ENCODE measurements at regions not wholly inside any gene's neighbourhood (a gene's known extent, or its start where the extent isn't known, plus 50 kb on each side); places are given as distances from the start of the nearest gene placed in this dataset.

- no peak for TF ChIP-seq CTCF (conservative IDR thresholded peaks at IDR 0.05)
- no peak for DNase-seq (ENCODE audit: extremely low spot score, unreplicated experiment)
- peaks cover 10% of the 10 kb centered on the region for H3K9me3 Mint-ChIP-seq
- no peak overlapping the region for H3K27ac Mint-ChIP-seq
- H3K4me1 Mint-ChIP-seq (ENCODE audit: unreplicated experiment): no peaks in the 10 kb centered on the region
- no peaks in the 10 kb centered on the region for H3K27me3 Mint-ChIP-seq
- no peak overlapping the region for H3K4me3 Mint-ChIP-seq
- H3K36me3 Mint-ChIP-seq: no peaks in the 10 kb centered on the region
Measured at GRCh38 chr10:128950159-128950915, 516.7 kb upstream of the MGMT start.

GRCh38 chr10:128950916-128951275 lies 516.1 kb upstream of the MGMT start:
- DNase-seq (ENCODE audit: extremely low spot score, unreplicated experiment): no peak
- Mint-ChIP-seq H3K27ac (no peak overlapping the region), H3K9me3 (peaks cover 10% of the 10 kb centered on the region), H3K4me3 (no peak overlapping the region), H3K27me3 (no peaks in the 10 kb centered on the region), H3K36me3 (no peaks in the 10 kb centered on the region), H3K4me1 (ENCODE audit: unreplicated experiment) (no peaks in the 10 kb centered on the region)
- TF ChIP-seq CTCF (conservative IDR thresholded peaks at IDR 0.05): no peak

- H3K27me3 Mint-ChIP-seq: no peaks in the 10 kb centered on the region
- no peak for TF ChIP-seq CTCF (conservative IDR thresholded peaks at IDR 0.05)
- no peaks in the 10 kb centered on the region for H3K4me1 Mint-ChIP-seq (ENCODE audit: unreplicated experiment)
- H3K9me3 Mint-ChIP-seq: no peaks in the 10 kb centered on the region
- no peak overlapping the region for H3K27ac Mint-ChIP-seq
- no peaks in the 10 kb centered on the region for H3K36me3 Mint-ChIP-seq
- no peak overlapping the region for H3K4me3 Mint-ChIP-seq
- no peak for DNase-seq (ENCODE audit: extremely low spot score, unreplicated experiment)
Measured at GRCh38 chr10:128952856-128953255, 514.2 kb upstream of the MGMT start.

GRCh38 chr10:128956149-128956548 lies 510.9 kb upstream of the MGMT start:
- Mint-ChIP-seq H3K27ac (no peak overlapping the region), H3K4me3 (no peak overlapping the region), H3K4me1 (ENCODE audit: unreplicated experiment) (peaks cover 12% of the 10 kb centered on the region), H3K27me3 (peaks cover 4% of the 10 kb centered on the region), H3K9me3 (no peaks in the 10 kb centered on the region), H3K36me3 (no peaks in the 10 kb centered on the region)
- TF ChIP-seq CTCF (conservative IDR thresholded peaks at IDR 0.05): no peak
- DNase-seq (ENCODE audit: extremely low spot score, unreplicated experiment): no peak

GRCh38 chr10:128957221-128957620 lies 509.8 kb upstream of the MGMT start:
- Mint-ChIP-seq H3K4me1 (ENCODE audit: unreplicated experiment) (peaks cover 12% of the 10 kb centered on the region), H3K4me3 (no peak overlapping the region), H3K27me3 (peaks cover 9% of the 10 kb centered on the region), H3K36me3 (no peaks in the 10 kb centered on the region), H3K27ac (no peak overlapping the region), H3K9me3 (no peaks in the 10 kb centered on the region)
- TF ChIP-seq CTCF (conservative IDR thresholded peaks at IDR 0.05): no peak
- DNase-seq (ENCODE audit: extremely low spot score, unreplicated experiment): no peak

Data from type B pancreatic cell (in vitro differentiated cells).